ENCODE measurements at regions not wholly inside any gene's neighbourhood (a gene's known extent, or its start where the extent isn't known, plus 50 kb on each side); places are given as distances from the start of the nearest gene placed in this dataset.
"Not testable (repeated sequence)": the region's sequence is repeated elsewhere in the genome, so short reads cannot be mapped to it uniquely, and the experiment has no call there.

DNA sequence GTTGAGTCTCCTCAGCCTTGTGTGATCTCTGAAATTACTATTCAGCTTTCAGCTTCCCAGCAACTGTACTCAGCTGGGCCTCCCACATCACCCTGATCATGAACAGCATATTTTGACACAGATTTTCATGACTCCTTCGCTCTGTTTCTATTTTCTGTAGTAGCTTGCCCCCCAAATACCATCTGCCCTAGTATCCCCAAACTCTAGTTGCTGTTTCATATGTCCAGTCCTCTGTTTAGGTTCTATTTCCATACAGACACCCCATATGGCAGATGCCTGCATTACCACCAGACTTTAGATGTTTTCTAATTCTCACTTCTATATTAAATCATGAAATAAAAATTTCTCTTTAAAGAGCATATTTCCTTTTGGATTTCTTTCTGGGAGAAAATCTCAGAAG is 217.2 kb upstream of the ARPP21 start:
- no peaks in the 10 kb centered on the region for H3K27me3 Mint-ChIP-seq
- no peak overlapping the region for H3K4me3 Mint-ChIP-seq
- H3K9me3 Mint-ChIP-seq = no peaks in the 10 kb centered on the region
- H3K27ac Mint-ChIP-seq = no peak overlapping the region
- no peaks in the 10 kb centered on the region for H3K36me3 Mint-ChIP-seq (ENCODE audit: low read depth)
- H3K4me1 Mint-ChIP-seq (ENCODE audit: low read depth) = no peaks in the 10 kb centered on the region

DNA sequence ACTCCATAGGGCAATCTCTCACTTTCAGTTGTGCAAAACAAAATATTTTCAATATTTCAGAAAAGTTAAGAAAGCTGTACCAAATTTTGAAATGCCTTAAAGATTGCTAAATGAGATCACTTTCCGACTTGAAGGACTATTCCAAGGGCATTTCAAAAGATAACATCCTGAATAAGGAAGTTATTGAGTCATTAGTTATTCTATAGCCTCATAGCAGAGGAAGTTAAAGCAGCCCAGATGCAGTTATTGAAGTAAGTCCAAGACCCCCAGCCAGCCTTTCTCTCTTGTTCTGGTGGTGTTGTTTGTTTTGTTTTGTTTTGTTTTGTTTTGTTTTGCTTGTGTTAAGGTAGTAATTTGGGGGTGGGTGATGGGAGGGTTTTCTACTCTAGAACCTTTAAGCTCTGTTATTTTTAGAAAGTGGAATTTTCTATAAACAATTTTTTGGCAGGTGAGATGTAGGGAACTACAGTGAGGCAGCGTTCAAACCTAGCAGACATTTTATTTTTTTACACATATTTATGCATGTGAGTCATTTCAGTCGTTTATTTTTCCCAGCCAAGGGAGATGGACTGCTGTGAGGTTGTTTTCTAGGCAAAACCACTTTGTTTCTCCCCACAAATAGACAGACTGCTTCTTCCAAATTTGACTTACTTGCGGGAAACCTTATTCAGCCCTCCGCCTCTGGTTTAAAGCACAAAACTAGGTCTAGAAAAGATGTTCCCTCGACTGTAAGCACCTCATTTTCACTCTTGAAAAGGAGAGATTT is 216.3 kb upstream of the ARPP21 start:
- Mint-ChIP-seq H3K4me3 (no peak overlapping the region), H3K27me3 (no peaks in the 10 kb centered on the region), H3K4me1 (ENCODE audit: low read depth) (no peaks in the 10 kb centered on the region), H3K36me3 (ENCODE audit: low read depth) (no peaks in the 10 kb centered on the region), H3K9me3 (peaks cover 4% of the 10 kb centered on the region), H3K27ac (no peak overlapping the region)

DNA sequence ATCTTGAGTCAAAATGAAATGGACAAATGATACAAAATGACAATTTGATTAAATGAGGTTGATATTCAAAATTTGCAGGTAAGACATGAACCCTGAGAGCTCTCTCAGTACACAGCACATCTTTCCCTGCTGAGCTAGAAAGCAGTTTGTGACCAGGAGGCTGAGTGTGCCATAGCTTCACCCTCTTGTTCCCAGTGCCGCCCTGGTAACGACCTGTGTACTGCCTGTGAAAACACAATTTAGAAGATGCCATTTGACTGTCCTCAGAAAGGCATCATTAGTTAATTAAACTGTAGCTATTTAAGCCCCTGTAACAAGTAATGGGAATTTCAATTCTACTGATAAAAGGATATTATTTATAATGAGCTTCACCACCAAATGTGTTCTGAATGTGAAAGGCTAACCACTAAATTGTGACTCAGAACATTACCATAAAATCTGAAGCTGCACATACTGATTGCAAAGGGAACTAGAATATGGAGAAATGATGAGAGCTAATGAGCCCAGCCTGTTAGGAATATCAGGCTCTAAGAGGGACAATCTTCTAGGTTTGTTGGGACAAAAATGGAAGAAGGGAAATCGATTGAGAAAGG is 212.9 kb upstream of the ARPP21 start:
- no peaks in the 10 kb centered on the region for H3K36me3 Mint-ChIP-seq (ENCODE audit: low read depth)
- no peaks in the 10 kb centered on the region for H3K27me3 Mint-ChIP-seq
- H3K4me1 Mint-ChIP-seq (ENCODE audit: low read depth) = no peaks in the 10 kb centered on the region
- H3K9me3 Mint-ChIP-seq = peaks cover 4% of the 10 kb centered on the region
- no peak overlapping the region for H3K4me3 Mint-ChIP-seq
- no peak overlapping the region for H3K27ac Mint-ChIP-seq

DNA sequence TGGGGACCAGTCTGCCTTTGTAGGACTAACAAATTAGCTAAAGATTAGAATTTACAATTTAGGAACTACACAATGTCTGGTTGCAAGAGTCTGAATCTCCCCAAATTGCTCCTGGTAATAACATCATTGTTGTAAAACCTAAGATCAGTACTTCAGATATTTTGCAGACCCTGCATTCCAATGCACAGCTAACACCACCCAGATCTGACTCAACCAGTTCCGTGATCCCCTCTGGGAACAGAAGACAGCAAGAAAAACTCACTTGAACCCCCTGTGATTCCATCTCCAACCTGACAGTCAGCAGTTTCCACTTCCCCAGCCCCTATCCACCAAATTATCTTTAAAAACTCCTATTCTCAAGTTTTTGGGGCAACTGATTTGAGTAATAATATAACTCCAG is 201.9 kb upstream of the ARPP21 start:
- no peak overlapping the region for H3K27ac Mint-ChIP-seq
- H3K4me3 Mint-ChIP-seq = no peak overlapping the region
- no peaks in the 10 kb centered on the region for H3K36me3 Mint-ChIP-seq (ENCODE audit: low read depth)
- no peaks in the 10 kb centered on the region for H3K9me3 Mint-ChIP-seq
- no peaks in the 10 kb centered on the region for H3K27me3 Mint-ChIP-seq
- H3K4me1 Mint-ChIP-seq (ENCODE audit: low read depth) = no peaks in the 10 kb centered on the region

DNA sequence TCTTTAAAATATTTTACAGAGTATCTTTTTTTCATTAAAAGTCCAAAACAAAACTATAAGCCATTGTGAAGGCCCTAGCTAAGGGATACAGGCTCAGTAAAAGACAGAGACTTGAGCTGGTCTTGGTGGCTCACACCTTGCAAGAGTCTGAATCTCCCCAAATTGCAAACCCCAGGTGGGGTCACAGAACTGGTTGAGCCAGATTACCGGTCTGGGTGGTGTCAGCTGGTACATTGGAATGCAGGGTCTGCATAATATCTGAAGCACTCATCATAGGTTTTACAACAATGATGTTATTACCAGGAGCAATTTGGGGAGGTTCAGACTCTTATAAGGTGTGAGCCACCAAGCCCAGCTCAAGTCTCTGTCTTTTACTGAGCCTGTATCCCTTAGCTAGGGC is 201.2 kb upstream of the ARPP21 start:
- Mint-ChIP-seq H3K4me3 (no peak overlapping the region), H3K4me1 (ENCODE audit: low read depth) (no peaks in the 10 kb centered on the region), H3K9me3 (no peaks in the 10 kb centered on the region), H3K27ac (no peak overlapping the region), H3K36me3 (ENCODE audit: low read depth) (no peaks in the 10 kb centered on the region), H3K27me3 (no peaks in the 10 kb centered on the region)

DNA sequence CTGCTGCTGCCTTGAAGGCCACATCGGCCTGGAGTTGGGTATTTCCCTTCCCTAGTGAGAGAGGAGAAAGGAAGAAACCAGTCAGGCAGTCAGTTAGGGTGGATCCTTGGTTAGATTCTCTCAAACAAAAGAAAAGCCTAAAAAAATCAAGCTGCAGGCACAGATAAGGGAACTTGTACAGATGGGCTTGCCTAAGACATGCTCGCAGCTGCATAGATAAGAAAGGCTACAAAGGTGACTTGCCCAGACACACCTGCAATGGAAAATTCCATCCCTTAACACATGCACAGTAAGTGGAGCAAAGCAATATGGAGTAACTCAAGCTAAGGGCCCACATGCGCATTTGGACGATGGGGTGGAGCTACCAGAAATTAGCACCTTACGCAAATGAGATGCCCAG is 199.7 kb upstream of the ARPP21 start:
- Mint-ChIP-seq H3K4me3 (no peak overlapping the region), H3K27ac (no peak overlapping the region)

DNA sequence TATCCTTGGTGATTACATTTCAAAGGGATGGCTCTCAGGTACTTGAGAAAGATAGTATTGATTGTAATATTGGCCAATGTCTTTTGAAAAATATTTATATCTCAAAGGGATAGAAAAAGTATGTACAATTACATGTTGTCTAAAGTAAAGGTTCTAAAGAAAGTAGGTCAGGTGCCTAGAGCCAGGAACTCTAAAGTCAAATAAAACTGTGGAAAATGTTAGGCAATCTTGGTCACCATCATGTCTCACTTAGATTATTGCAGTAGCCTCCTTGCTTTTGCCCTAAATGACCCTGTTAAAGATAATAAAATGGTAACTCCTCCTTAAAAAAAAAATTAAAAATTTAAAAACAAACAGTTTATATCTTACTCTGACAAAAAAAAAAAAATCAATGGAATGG is 198.5 kb upstream of the ARPP21 start:
- Mint-ChIP-seq H3K4me3 (no peak overlapping the region), H3K4me1 (ENCODE audit: low read depth) (no peaks in the 10 kb centered on the region), H3K36me3 (ENCODE audit: low read depth) (no peaks in the 10 kb centered on the region), H3K27me3 (no peaks in the 10 kb centered on the region), H3K9me3 (no peaks in the 10 kb centered on the region), H3K27ac (no peak overlapping the region)

More for the DNA sequence above, 199.7 kb upstream of the ARPP21 start:
- H3K4me1 Mint-ChIP-seq (ENCODE audit: low read depth) = no peaks in the 10 kb centered on the region
- no peaks in the 10 kb centered on the region for H3K36me3 Mint-ChIP-seq (ENCODE audit: low read depth)
- no peaks in the 10 kb centered on the region for H3K9me3 Mint-ChIP-seq
- no peaks in the 10 kb centered on the region for H3K27me3 Mint-ChIP-seq

DNA sequence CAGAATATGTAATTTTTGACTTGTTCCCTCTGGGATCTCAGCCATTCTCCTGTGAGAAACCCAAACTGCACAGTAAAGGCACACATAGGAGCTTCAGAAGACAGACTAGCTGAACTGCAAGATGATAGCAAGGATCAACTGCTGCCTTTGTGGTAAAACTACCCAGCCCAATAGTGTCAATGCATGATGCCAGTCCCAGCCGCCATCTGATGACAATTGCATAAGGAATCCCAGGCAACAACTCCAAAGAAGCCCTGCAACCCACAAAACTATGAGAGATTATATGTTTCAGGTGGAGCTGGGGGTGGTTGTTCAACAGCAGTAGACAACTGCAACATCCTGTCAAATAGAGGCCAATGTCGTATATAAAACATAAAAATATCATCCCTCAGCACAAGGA is 192.4 kb upstream of the ARPP21 start:
- Mint-ChIP-seq H3K9me3 (no peaks in the 10 kb centered on the region), H3K27me3 (no peaks in the 10 kb centered on the region), H3K27ac (no peak overlapping the region), H3K36me3 (ENCODE audit: low read depth) (no peaks in the 10 kb centered on the region), H3K4me3 (no peak overlapping the region), H3K4me1 (ENCODE audit: low read depth) (no peaks in the 10 kb centered on the region)

DNA sequence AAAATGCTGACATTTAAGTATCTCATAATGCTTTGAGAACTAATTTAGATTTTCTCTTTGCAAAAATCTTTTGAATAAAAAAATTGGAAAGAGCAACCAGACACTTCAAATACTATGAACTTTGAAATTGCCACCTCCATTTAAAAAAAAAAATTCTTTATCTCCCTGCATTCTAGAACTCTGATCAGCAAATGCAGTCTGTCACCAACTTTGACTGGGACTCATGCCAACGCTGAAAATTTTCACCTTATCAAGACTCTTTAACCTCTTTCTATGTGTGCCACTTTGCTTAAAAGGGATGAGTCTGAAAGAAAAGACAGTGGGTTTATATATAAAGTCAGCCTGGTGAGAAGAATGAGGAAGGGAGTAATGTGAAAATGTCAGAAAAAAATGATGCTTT is 191.2 kb upstream of the ARPP21 start:
- Mint-ChIP-seq H3K27me3 (no peaks in the 10 kb centered on the region), H3K27ac (no peak overlapping the region), H3K36me3 (ENCODE audit: low read depth) (no peaks in the 10 kb centered on the region), H3K4me1 (ENCODE audit: low read depth) (no peaks in the 10 kb centered on the region), H3K9me3 (no peaks in the 10 kb centered on the region), H3K4me3 (no peak overlapping the region)

DNA sequence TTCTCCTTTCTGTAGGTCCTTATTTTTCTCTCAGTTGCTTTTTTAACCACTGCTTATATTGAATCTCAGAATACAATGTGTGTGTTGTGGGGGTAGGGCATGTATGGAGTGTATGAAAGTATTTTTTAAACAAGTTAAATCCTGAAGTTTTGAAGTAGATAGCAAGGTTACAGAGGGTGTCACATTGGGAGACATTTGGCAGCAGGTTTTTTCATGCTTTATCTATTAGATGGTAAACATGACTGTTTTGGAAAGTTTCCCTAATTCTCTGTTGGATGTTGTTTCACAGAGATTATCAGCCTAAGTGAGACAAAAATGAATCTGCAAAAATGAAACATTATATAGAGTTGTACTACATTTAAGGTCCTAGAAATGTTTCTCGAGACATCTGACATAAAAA is 190.6 kb upstream of the ARPP21 start:
- H3K4me1 Mint-ChIP-seq (ENCODE audit: low read depth) = no peaks in the 10 kb centered on the region
- no peak overlapping the region for H3K27ac Mint-ChIP-seq
- H3K4me3 Mint-ChIP-seq = no peak overlapping the region

DNA sequence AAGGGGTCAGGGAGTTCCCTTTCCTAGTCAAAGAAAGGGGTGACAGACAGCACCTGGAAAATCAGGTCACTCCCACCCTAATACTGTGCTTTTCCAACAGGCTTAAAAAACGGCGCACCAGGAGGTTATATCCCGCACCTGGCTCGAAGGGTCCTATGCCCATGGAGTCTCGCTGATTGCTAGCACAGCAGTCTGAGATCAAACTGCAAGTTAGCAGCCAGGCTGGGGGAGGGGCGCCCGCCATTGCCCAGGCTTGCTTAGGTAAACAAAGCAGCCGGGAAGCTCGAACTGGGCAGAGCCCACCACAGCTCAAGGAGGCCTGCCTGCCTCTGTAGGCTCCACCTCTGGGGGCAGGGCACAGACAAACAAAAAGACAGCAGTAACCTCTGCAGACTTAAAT is 184.5 kb upstream of the ARPP21 start:
- H3K36me3 Mint-ChIP-seq (ENCODE audit: low read depth); H3K4me1 Mint-ChIP-seq (ENCODE audit: low read depth); H3K4me3 Mint-ChIP-seq; H3K27me3 Mint-ChIP-seq; H3K27ac Mint-ChIP-seq; H3K9me3 Mint-ChIP-seq: not testable (repeated sequence)

More for the DNA sequence above, 190.6 kb upstream of the ARPP21 start:
- Mint-ChIP-seq H3K9me3 (peaks cover 3% of the 10 kb centered on the region), H3K27me3 (no peaks in the 10 kb centered on the region), H3K36me3 (ENCODE audit: low read depth) (no peaks in the 10 kb centered on the region)

DNA sequence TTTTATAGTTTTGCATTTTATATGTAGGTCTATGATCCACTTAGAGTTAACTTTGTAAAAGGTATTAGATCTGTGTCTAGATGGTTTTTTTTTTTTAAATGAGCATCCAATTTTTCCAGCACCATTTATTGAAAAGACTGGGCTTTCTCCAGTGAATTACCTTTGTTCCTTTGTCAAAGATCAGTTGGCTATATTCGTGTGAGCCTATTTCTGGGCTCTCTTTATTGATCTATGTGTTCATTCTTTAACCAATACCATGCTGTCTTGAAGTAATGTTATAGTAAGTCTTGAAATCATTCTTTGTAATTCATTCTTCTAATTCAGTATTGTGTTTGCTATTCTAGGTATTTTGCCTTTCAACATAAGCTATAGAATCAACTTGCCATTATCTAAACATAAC is 165.4 kb upstream of the ARPP21 start:
- H3K4me3 Mint-ChIP-seq = no peak overlapping the region

DNA sequence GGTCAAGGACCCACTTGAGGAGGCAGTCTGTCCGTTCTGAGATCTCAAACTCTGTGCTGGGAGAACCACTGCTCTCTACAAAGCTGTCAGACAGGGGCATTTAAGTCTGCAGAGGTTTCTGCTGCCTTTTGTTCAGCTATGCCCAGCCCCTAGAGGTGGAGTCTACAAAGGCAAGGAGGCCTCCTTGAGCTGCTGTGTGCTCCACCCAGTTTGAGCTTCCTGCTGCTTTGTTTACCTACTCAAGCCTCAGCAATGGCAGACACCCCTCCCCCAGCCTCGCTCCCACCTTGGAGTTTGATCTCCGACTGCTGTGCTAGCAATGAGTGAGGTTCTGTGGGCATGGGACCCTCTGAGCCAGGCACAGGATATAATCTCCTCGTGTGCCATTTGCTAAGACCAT is 156.8 kb upstream of the ARPP21 start:
- not testable (repeated sequence) for H3K27me3 Mint-ChIP-seq; H3K4me1 Mint-ChIP-seq (ENCODE audit: low read depth); H3K36me3 Mint-ChIP-seq (ENCODE audit: low read depth); H3K9me3 Mint-ChIP-seq; H3K4me3 Mint-ChIP-seq; H3K27ac Mint-ChIP-seq

More for the DNA sequence above, 165.4 kb upstream of the ARPP21 start:
- H3K27me3 Mint-ChIP-seq = no peaks in the 10 kb centered on the region
- H3K9me3 Mint-ChIP-seq = peaks cover 7% of the 10 kb centered on the region
- H3K4me1 Mint-ChIP-seq (ENCODE audit: low read depth) = no peaks in the 10 kb centered on the region
- no peak overlapping the region for H3K27ac Mint-ChIP-seq
- H3K36me3 Mint-ChIP-seq (ENCODE audit: low read depth) = no peaks in the 10 kb centered on the region

DNA sequence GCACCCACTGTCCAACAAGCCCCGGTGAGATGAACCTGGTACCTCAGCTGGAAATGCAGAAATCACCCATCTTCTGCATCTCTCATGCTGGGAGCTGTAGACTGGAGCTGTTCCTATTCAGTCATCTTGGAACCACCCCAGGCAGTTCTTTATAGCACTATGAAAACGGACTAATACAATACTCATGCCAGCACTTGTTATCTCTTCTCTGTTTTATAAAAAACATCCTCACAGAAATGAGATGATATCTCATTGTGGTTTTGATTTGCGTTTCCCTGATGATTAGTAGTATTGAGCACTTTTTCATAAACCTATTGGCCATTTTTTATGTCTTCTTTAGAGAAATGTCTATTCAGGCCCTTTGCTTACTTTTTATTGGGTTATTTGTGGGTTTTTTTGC is 156.2 kb upstream of the ARPP21 start:
- H3K27me3 Mint-ChIP-seq = no peaks in the 10 kb centered on the region
- H3K4me1 Mint-ChIP-seq (ENCODE audit: low read depth) = no peaks in the 10 kb centered on the region
- no peak overlapping the region for H3K27ac Mint-ChIP-seq
- H3K36me3 Mint-ChIP-seq (ENCODE audit: low read depth) = no peaks in the 10 kb centered on the region
- no peak overlapping the region for H3K4me3 Mint-ChIP-seq
- H3K9me3 Mint-ChIP-seq = peaks cover 7% of the 10 kb centered on the region

DNA sequence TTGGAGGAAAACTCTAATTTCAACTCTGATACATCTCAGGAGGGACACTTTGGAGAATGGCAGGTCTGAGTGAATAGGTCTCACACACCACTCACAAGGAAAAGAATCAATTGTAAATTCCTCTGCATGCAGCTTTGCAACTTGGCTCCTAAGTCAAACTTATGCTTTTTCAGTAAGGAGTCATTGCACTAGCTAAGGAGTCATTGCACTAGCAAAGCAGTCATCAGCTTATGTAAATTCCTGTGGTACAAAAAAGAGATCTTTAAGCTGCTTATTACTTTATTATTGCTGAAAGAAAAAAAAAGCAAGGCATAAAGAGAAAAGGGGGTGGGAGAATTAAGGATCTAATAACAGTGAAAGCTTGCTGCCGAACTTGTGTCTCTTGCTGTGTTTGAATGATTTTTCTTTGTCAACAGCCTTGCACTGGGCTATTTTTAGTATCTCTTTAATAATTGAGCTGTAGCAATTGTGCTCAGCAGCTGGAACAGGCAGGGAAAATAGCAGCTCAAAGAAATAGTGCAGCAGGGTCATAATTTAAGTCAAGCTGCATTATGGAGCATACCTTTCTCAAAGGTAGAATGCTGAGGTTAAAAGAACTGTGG is 154.3 kb upstream of the ARPP21 start:
- H3K4me1 Mint-ChIP-seq (ENCODE audit: low read depth) = no peaks in the 10 kb centered on the region
- no peaks in the 10 kb centered on the region for H3K36me3 Mint-ChIP-seq (ENCODE audit: low read depth)
- no peak overlapping the region for H3K4me3 Mint-ChIP-seq
- no peak overlapping the region for H3K27ac Mint-ChIP-seq
- no peaks in the 10 kb centered on the region for H3K27me3 Mint-ChIP-seq
- H3K9me3 Mint-ChIP-seq = peaks cover 3% of the 10 kb centered on the region

DNA sequence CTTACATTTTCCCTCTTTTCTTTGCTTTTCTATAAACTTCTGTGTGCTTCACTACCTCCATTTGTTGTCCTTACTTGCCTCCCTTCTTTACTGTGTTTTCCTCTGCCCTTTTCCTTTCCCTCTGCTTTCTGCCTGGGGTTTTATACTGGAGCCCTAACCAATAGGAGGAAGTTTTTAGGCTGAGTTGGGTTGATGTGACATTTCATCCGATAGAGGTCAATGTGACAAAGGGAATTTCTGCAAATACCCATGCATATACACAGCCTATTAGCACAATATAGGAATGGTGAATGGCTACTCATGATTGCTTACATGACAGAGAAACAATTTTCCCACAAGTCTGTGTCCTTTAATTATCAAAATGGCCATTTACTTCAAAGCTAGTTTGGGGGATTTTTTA is 153.0 kb upstream of the ARPP21 start:
- Mint-ChIP-seq H3K36me3 (ENCODE audit: low read depth) (no peaks in the 10 kb centered on the region), H3K4me1 (ENCODE audit: low read depth) (no peaks in the 10 kb centered on the region), H3K9me3 (no peaks in the 10 kb centered on the region), H3K4me3 (no peak overlapping the region), H3K27me3 (no peaks in the 10 kb centered on the region), H3K27ac (no peak overlapping the region)

All from stimulated activated naive CD8-positive, alpha-beta T cell treated with anti-CD3 and anti-CD28 coated beads, Interleukin-15, Interleukin-2, amounts not matched to agents 100 ng/mL and 50 ng/mL, for 24 hours (primary cell).